Uterus (tissue), 3 donors: ENCODE measurements at regions not wholly inside any gene's neighbourhood (a gene's known extent, or its start where the extent isn't known, plus 50 kb on each side); places are given as distances from the start of the nearest gene placed in this dataset.

Source experiments
- DNase-seq, 2 donors: peaks; one replicate each; pipeline ENCODE4 v3.0.0-alpha.2; 2019 to 2020
- H3K27ac ChIP-seq, 2 donors: fragments of 200-600 bp; sonication (generic); 1 replicate in 1 of 2; 2 replicates in 1 of 2; pipeline ENCODE4 v1.5.1; 2016 to 2018
- H3K27me3 ChIP-seq, 2 donors: fragments of 200-600 bp; sonication (generic); one replicate each; pipeline ENCODE4 v1.5.1; 2018 to 2019; ENCODE audit warnings: control low read depth in 1 of 2
- H3K36me3 ChIP-seq, 2 donors: fragments of 200-600 bp; sonication (generic); one replicate each; pipeline ENCODE4 v1.5.1; 2019; ENCODE audit warnings: control low read depth in 1 of 2
- H3K4me1 ChIP-seq, 2 donors: fragments of 200-600 bp; sonication (generic); one replicate each; pipeline ENCODE4 v1.5.1; 2018 to 2019; ENCODE audit warnings: control low read depth in 1 of 2
- H3K4me3 ChIP-seq, 2 donors: fragments of 200-600 bp; sonication (generic); 1 replicate in 1 of 2; 2 replicates in 1 of 2; pipeline ENCODE4 v1.5.1; 2018 to 2019; ENCODE audit warnings: mild to moderate bottlenecking in 1 of 2
- H3K9me3 ChIP-seq, 2 donors: fragments of 200-600 bp; sonication (generic); one replicate each; pipeline ENCODE4 v1.5.1; 2019; ENCODE audit warnings: control low read depth in 1 of 2
- POLR2A ChIP-seq, 2 donors: fragments of 450-650 bp; IDR thresholded peaks; one replicate each; pipeline ENCODE4 v1.6.1; 2016; ENCODE audit warnings: antibody characterized with exemption in 2 of 2, mild to moderate bottlenecking in 1 of 2, moderate library complexity in 1 of 2
- intact Hi-C: fragments of 100-400 bp; cut with DNase I; formaldehyde crosslinking; loops from one replicate; pipeline ENCODE4 v1.15.1; 2023; ENCODE audit warnings: low total_unique reads
- TF ChIP-seq, protein P1 (sequence below), 4 experiments: fragments of 200-600 bp in 2 of 4; fragments of 450-650 bp in 2 of 4; sonication (generic) in 2 of 4; IDR thresholded peaks; one replicate each; pipeline ENCODE4 v1.5.1; 2016 to 2019; ENCODE audit warnings: antibody characterized with exemption in 4 of 4, mild to moderate bottlenecking in 2 of 4, moderate library complexity in 1 of 4
- donor health status: DM: yes; HTN: yes; CAD: no.

GRCh38 chr1:178572604-178573003, 59.7 kb downstream of the TEX35 start:
- intact Hi-C loops = no loop called here
- Histone ChIP-seq H3K27ac (no peak overlapping the region), H3K9me3 (no peaks in the 10 kb centered on the region), H3K27me3 (no peaks in the 10 kb centered on the region), H3K4me3 (no peak overlapping the region), H3K4me1 (no peaks in the 10 kb centered on the region), H3K36me3 (no peaks in the 10 kb centered on the region)
- DNase-seq = no peak
- TF ChIP-seq, protein P1, sequence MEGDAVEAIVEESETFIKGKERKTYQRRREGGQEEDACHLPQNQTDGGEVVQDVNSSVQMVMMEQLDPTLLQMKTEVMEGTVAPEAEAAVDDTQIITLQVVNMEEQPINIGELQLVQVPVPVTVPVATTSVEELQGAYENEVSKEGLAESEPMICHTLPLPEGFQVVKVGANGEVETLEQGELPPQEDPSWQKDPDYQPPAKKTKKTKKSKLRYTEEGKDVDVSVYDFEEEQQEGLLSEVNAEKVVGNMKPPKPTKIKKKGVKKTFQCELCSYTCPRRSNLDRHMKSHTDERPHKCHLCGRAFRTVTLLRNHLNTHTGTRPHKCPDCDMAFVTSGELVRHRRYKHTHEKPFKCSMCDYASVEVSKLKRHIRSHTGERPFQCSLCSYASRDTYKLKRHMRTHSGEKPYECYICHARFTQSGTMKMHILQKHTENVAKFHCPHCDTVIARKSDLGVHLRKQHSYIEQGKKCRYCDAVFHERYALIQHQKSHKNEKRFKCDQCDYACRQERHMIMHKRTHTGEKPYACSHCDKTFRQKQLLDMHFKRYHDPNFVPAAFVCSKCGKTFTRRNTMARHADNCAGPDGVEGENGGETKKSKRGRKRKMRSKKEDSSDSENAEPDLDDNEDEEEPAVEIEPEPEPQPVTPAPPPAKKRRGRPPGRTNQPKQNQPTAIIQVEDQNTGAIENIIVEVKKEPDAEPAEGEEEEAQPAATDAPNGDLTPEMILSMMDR (IDR thresholded peaks at IDR 0.05) = no peak
- no peak for TF ChIP-seq POLR2A (IDR thresholded peaks at IDR 0.05)

- DNase-seq = no peak
- no peaks in the 10 kb centered on the region for H3K4me1 ChIP-seq
- intact Hi-C loops = no loop called here
- no peaks in the 10 kb centered on the region for H3K9me3 ChIP-seq
- no peak overlapping the region for H3K4me3 ChIP-seq
- no peaks in the 10 kb centered on the region for H3K27me3 ChIP-seq
- TF ChIP-seq POLR2A (IDR thresholded peaks at IDR 0.05) = no peak
- TF ChIP-seq, protein P1 (IDR thresholded peaks at IDR 0.05) = no peak
- no peak overlapping the region for H3K27ac ChIP-seq
- no peaks in the 10 kb centered on the region for H3K36me3 ChIP-seq
These were observed 60.4 kb downstream of the TEX35 start for GRCh38 chr1:178573330-178573729.

- H3K4me1 ChIP-seq = no peaks in the 10 kb centered on the region
- intact Hi-C loops = no loop called here
- no peaks in the 10 kb centered on the region for H3K9me3 ChIP-seq
- H3K4me3 ChIP-seq = no peak overlapping the region
- no peak for TF ChIP-seq POLR2A (IDR thresholded peaks at IDR 0.05)
- TF ChIP-seq, protein P1 (IDR thresholded peaks at IDR 0.05) = no peak
- no peaks in the 10 kb centered on the region for H3K36me3 ChIP-seq
- no peak overlapping the region for H3K27ac ChIP-seq
- H3K27me3 ChIP-seq = no peaks in the 10 kb centered on the region
- DNase-seq = no peak
These were observed 61.4 kb downstream of the TEX35 start for GRCh38 chr1:178574345-178574744.

GRCh38 chr1:178575611-178576361, 62.9 kb downstream of the TEX35 start:
- H3K27ac ChIP-seq = no peak overlapping the region
- intact Hi-C loops = no loop called here
- H3K9me3 ChIP-seq = no peaks in the 10 kb centered on the region
- no peaks in the 10 kb centered on the region for H3K27me3 ChIP-seq
- H3K4me1 ChIP-seq = no peaks in the 10 kb centered on the region
- TF ChIP-seq, protein P1 (IDR thresholded peaks at IDR 0.05) = no peak
- no peak for TF ChIP-seq POLR2A (IDR thresholded peaks at IDR 0.05)
- no peaks in the 10 kb centered on the region for H3K36me3 ChIP-seq
- no peak for DNase-seq
- H3K4me3 ChIP-seq = no peak overlapping the region

GRCh38 chr1:178576841-178577240, 63.9 kb downstream of the TEX35 start:
- no peaks in the 10 kb centered on the region for H3K36me3 ChIP-seq
- no peaks in the 10 kb centered on the region for H3K27me3 ChIP-seq
- no peak overlapping the region for H3K4me3 ChIP-seq
- DNase-seq = no peak
- TF ChIP-seq, protein P1 (IDR thresholded peaks at IDR 0.05) = no peak
- TF ChIP-seq POLR2A (IDR thresholded peaks at IDR 0.05) = no peak
- intact Hi-C loops = no loop called here
- no peaks in the 10 kb centered on the region for H3K4me1 ChIP-seq
- no peaks in the 10 kb centered on the region for H3K9me3 ChIP-seq
- no peak overlapping the region for H3K27ac ChIP-seq
